Frontal cortex (tissue), 3 donors: ENCODE measurements at regions not wholly inside any gene's neighbourhood (a gene's known extent, or its start where the extent isn't known, plus 50 kb on each side); places are given as distances from the start of the nearest gene placed in this dataset.
"Not testable (repeated sequence)": the region's sequence is repeated elsewhere in the genome, so short reads cannot be mapped to it uniquely, and the experiment has no call there.

ENCODE experiments used
- DNase-seq, 2 donors: peaks; one replicate each; pipeline ENCODE4 v3.0.0; 2012; ENCODE audit warnings: low spot score in 2 of 2
- FAIRE-seq: peaks from 2 replicates; lab custom pipeline; 2012; peaks lifted over from hg19 to GRCh38; lab: Jason Lieb, UNC
- donor health status: control.
- donor health status: control.
- donor health status: control.

- DNase-seq (no peak), FAIRE-seq (no peak)
Observed at GRCh38 chr13:54373211-54373610, 1344.6 kb downstream of the OLFM4 start.

- DNase-seq (no peak), FAIRE-seq (no peak)
Observed at GRCh38 chr13:54379461-54379860, 1350.8 kb downstream of the OLFM4 start.

- DNase-seq (no peak), FAIRE-seq (no peak)
Observed at GRCh38 chr13:54383604-54384003, 1355.0 kb downstream of the OLFM4 start.

GRCh38 chr13:54387625-54388024, 1359.0 kb downstream of the OLFM4 start:
- no peak for DNase-seq

GRCh38 chr13:54390841-54391240, 1362.2 kb downstream of the OLFM4 start:
- DNase-seq = no peak
- no peak for FAIRE-seq

More at GRCh38 chr13:54387625-54388024, 1359.0 kb downstream of the OLFM4 start:
- FAIRE-seq = no peak

GRCh38 chr13:54394085-54394700, 1365.6 kb downstream of the OLFM4 start:
- DNase-seq (no peak), FAIRE-seq (no peak)

GRCh38 chr13:54394908-54395307, 1366.3 kb downstream of the OLFM4 start:
- no peak for FAIRE-seq
- DNase-seq = no peak

GRCh38 chr13:54402495-54402894, 1373.9 kb downstream of the OLFM4 start:
- FAIRE-seq (no peak), DNase-seq (no peak)

GRCh38 chr13:54415753-54416366, 1387.2 kb downstream of the OLFM4 start:
- FAIRE-seq = no peak
- DNase-seq = no peak

GRCh38 chr13:54422946-54423345, 1394.3 kb downstream of the OLFM4 start:
- not testable (repeated sequence) for FAIRE-seq, DNase-seq

- DNase-seq (no peak), FAIRE-seq (no peak)
Observed at GRCh38 chr13:54424344-54424743, 1395.7 kb downstream of the OLFM4 start.

GRCh38 chr13:54433493-54434206, 1405.0 kb downstream of the OLFM4 start:
- no peak for DNase-seq
- FAIRE-seq = no peak

- not testable (repeated sequence) for DNase-seq, FAIRE-seq
Observed at GRCh38 chr13:54440853-54441400, 1412.3 kb downstream of the OLFM4 start.

GRCh38 chr13:54445453-54445852, 1416.8 kb downstream of the OLFM4 start:
- DNase-seq = no peak
- FAIRE-seq = no peak

GRCh38 chr13:54445865-54446264, 1417.3 kb downstream of the OLFM4 start:
- no peak for FAIRE-seq
- no peak for DNase-seq

- FAIRE-seq (no peak), DNase-seq (no peak)
Observed at GRCh38 chr13:54449922-54450321, 1421.3 kb downstream of the OLFM4 start.

GRCh38 chr13:54484166-54484565, 1455.6 kb downstream of the OLFM4 start:
- FAIRE-seq (no peak), DNase-seq (no peak)

GRCh38 chr13:54486421-54487166, 1458.0 kb downstream of the OLFM4 start:
- no peak for DNase-seq
- no peak for FAIRE-seq

GRCh38 chr13:54489359-54489758, 1460.7 kb downstream of the OLFM4 start:
- DNase-seq (no peak), FAIRE-seq (no peak)

GRCh38 chr13:54492995-54493394, 1464.4 kb downstream of the OLFM4 start:
- DNase-seq (no peak), FAIRE-seq (no peak)
